Activated CD4-positive, alpha-beta T cell treated with anti-CD3 and anti-CD28 coated beads, Interleukin-2, amount 50 U/mL, for 16 hours (primary cell): ENCODE measurements at regions not wholly inside any gene's neighbourhood (a gene's known extent, or its start where the extent isn't known, plus 50 kb on each side); places are given as distances from the start of the nearest gene placed in this dataset.
A peak's percentile ranks its signal among the peaks of the same experiment; 100 is the strongest.
"Not testable (repeated sequence)": the region's sequence is repeated elsewhere in the genome, so short reads cannot be mapped to it uniquely, and the experiment has no call there.

ENCODE experiments used
- DNase-seq: peaks from one replicate; pipeline ENCODE4 v3.0.0-alpha.2; 2020

- no peak for DNase-seq
Observed at GRCh38 chr19:28726533-28727479, 486.1 kb downstream of the UQCRFS1 start.

- DNase-seq = no peak
Observed at GRCh38 chr19:28718909-28719308, 494.0 kb downstream of the UQCRFS1 start.

- DNase-seq = no peak
Observed at GRCh38 chr19:28715157-28715556, 497.8 kb downstream of the UQCRFS1 start.

- no peak for DNase-seq
Observed at GRCh38 chr19:28711411-28711810, 501.5 kb downstream of the UQCRFS1 start.

- peak; percentile 63 for DNase-seq
Observed at GRCh38 chr19:28710278-28710677, 502.7 kb downstream of the UQCRFS1 start.

- DNase-seq = no peak
Observed at GRCh38 chr19:28706693-28707092, 506.3 kb downstream of the UQCRFS1 start.

GRCh38 chr19:28705008-28705407 is 507.9 kb downstream of the UQCRFS1 start:
- DNase-seq = no peak

- DNase-seq = no peak
Observed at GRCh38 chr19:28703400-28703956, 509.5 kb downstream of the UQCRFS1 start.

GRCh38 chr19:28701491-28701890 is 511.5 kb downstream of the UQCRFS1 start:
- DNase-seq = no peak

GRCh38 chr19:28700176-28700575 is 512.8 kb downstream of the UQCRFS1 start:
- no peak for DNase-seq

- DNase-seq = no peak
Observed at GRCh38 chr19:28697308-28697707, 515.6 kb downstream of the UQCRFS1 start.

GRCh38 chr19:28694812-28695211 is 518.1 kb downstream of the UQCRFS1 start:
- DNase-seq = no peak

- no peak for DNase-seq
Observed at GRCh38 chr19:28691683-28692082, 521.3 kb downstream of the UQCRFS1 start.

- DNase-seq = not testable (repeated sequence)
Observed at GRCh38 chr19:28689464-28689863, 523.5 kb downstream of the UQCRFS1 start.

GRCh38 chr19:28687296-28687695 is 525.7 kb downstream of the UQCRFS1 start:
- no peak for DNase-seq

GRCh38 chr19:28686756-28687155 is 526.2 kb downstream of the UQCRFS1 start:
- no peak for DNase-seq

- no peak for DNase-seq
Observed at GRCh38 chr19:28685802-28686201, 527.1 kb downstream of the UQCRFS1 start.

GRCh38 chr19:28685077-28685476 is 527.9 kb downstream of the UQCRFS1 start:
- DNase-seq = not testable (repeated sequence)

GRCh38 chr19:28680111-28680510 is 532.8 kb downstream of the UQCRFS1 start:
- no peak for DNase-seq

- DNase-seq = no peak
Observed at GRCh38 chr19:28670836-28671235, 542.1 kb downstream of the UQCRFS1 start.

- DNase-seq = no peak
Observed at GRCh38 chr19:28669804-28670203, 543.1 kb downstream of the UQCRFS1 start.

GRCh38 chr19:28667348-28667977 is 545.5 kb downstream of the UQCRFS1 start:
- DNase-seq = no peak

GRCh38 chr19:28665748-28666147 is 547.2 kb downstream of the UQCRFS1 start:
- DNase-seq = no peak

GRCh38 chr19:28656644-28657043 is 556.3 kb downstream of the UQCRFS1 start:
- DNase-seq = no peak
